Neural cell (in vitro differentiated cells): ENCODE measurements at regions not wholly inside any gene's neighbourhood (a gene's known extent, or its start where the extent isn't known, plus 50 kb on each side); places are given as distances from the start of the nearest gene placed in this dataset.

ENCODE experiments used
- H2AFZ ChIP-seq: fragments of 200-600, 300-800 bp; sonication (generic), shearing (Covaris generic); 2 replicates; pipeline ENCODE4 v1.6.0; 2014; ENCODE audit warnings: low read depth, mild to moderate bottlenecking, antibody characterized with exemption, low read length, moderate library complexity
- H3F3A ChIP-seq: fragments of 200-600 bp; shearing (Covaris generic); 2 replicates; pipeline ENCODE4 v1.6.1; 2016; ENCODE audit warnings: mild to moderate bottlenecking, moderate library complexity, mixed read lengths, antibody characterized with exemption, low read length; ENCODE audit not compliant: insufficient read depth, poor library complexity, severe bottlenecking
- H3K27ac ChIP-seq: fragments of 200-600, 300-800 bp; sonication (generic), shearing (Covaris generic); 2 replicates; pipeline ENCODE4 v1.5.1; 2014; ENCODE audit warnings: mild to moderate bottlenecking, low read length, moderate library complexity
- H3K27me3 ChIP-seq: fragments of 300-800, 200-600 bp; sonication (generic), shearing (Covaris generic); 2 replicates; pipeline ENCODE4 v1.6.0; 2014; ENCODE audit warnings: mild to moderate bottlenecking, low read depth, low read length, moderate library complexity; ENCODE audit not compliant: insufficient read depth
- H3K36me3 ChIP-seq: fragments of 300-800, 200-600 bp; sonication (generic), shearing (Covaris generic); 2 replicates; pipeline ENCODE4 v1.5.1; 2014; ENCODE audit warnings: mild to moderate bottlenecking, antibody characterized with exemption, low read length, moderate library complexity; ENCODE audit not compliant: insufficient read depth
- H3K4me2 ChIP-seq: fragments of 300-800, 200-600 bp; sonication (generic), shearing (Covaris generic); 2 replicates; pipeline ENCODE4 v1.6.0; 2014; ENCODE audit warnings: mild to moderate bottlenecking, low read length
- H3K4me3 ChIP-seq: fragments of 300-800, 200-600 bp; sonication (generic), shearing (Covaris generic); 2 replicates; pipeline ENCODE4 v1.5.1; 2014; ENCODE audit warnings: mild to moderate bottlenecking, low read length, moderate library complexity
- H3K79me2 ChIP-seq: fragments of 200-600 bp; shearing (Covaris generic); replicated peaks from 2 replicates; pipeline ENCODE4 v1.6.0; 2014; ENCODE audit warnings: mild to moderate bottlenecking, low read length, moderate library complexity; ENCODE audit not compliant: insufficient read depth
- H3K9ac ChIP-seq: fragments of 300-800, 200-600 bp; sonication (generic), shearing (Covaris generic); 2 replicates; pipeline ENCODE4 v1.6.1; 2016; ENCODE audit warnings: mild to moderate bottlenecking, low read length, mixed read lengths
- H3K9me2 ChIP-seq: fragments of 200-600 bp; shearing (Covaris generic); 2 replicates; pipeline ENCODE4 v1.6.1; 2016; ENCODE audit warnings: mild to moderate bottlenecking, low read length, mixed read lengths; ENCODE audit not compliant: insufficient read depth
- H3K9me3 ChIP-seq: fragments of 200-600, 300-800 bp; sonication (generic), shearing (Covaris generic); 2 replicates; pipeline ENCODE4 v1.6.1; 2016; ENCODE audit warnings: mild to moderate bottlenecking, mixed run types, low read length, moderate library complexity, mixed read lengths
- H4K20me1 ChIP-seq: fragments of 200-600 bp; shearing (Covaris generic); 2 replicates; pipeline ENCODE4 v1.6.1; 2016; ENCODE audit warnings: mild to moderate bottlenecking, mixed run types; ENCODE audit not compliant: insufficient read depth
- EP300 ChIP-seq: fragments of 450-650 bp; conservative IDR thresholded peaks from 2 replicates; pipeline ENCODE4 v1.6.1; 2014; ENCODE audit warnings: antibody characterized with exemption, mild to moderate bottlenecking, moderate library complexity; ENCODE audit not compliant: poor library complexity, severe bottlenecking
- EZH2 ChIP-seq: fragments of 200-600, 300-800 bp; shearing (Covaris generic), sonication (generic); IDR thresholded peaks from 2 replicates; pipeline ENCODE4 v1.6.1; 2014; ENCODE audit warnings: antibody characterized with exemption, low read length, borderline replicate concordance, mild to moderate bottlenecking; ENCODE audit not compliant: insufficient read depth, poor library complexity, severe bottlenecking
- MXI1 ChIP-seq: fragments of 450-650 bp; conservative IDR thresholded peaks from 2 replicates; pipeline ENCODE4 v1.6.1; 2014; ENCODE audit warnings: antibody characterized with exemption, mild to moderate bottlenecking; ENCODE audit not compliant: poor library complexity, severe bottlenecking
- POLR2AphosphoS5 ChIP-seq: IDR thresholded peaks from 2 replicates; pipeline ENCODE4 v1.6.1; 2012
- RAD21 ChIP-seq: fragments of 450-650 bp; conservative IDR thresholded peaks from 2 replicates; pipeline ENCODE4 v1.6.1; 2014; ENCODE audit warnings: antibody characterized with exemption, mild to moderate bottlenecking, moderate library complexity
- SMC3 ChIP-seq: fragments of 450-650 bp; conservative IDR thresholded peaks from 2 replicates; pipeline ENCODE4 v1.6.1; 2014; ENCODE audit warnings: antibody characterized with exemption, mild to moderate bottlenecking, moderate library complexity; ENCODE audit not compliant: poor library complexity
- TAF1 ChIP-seq: IDR thresholded peaks from 2 replicates; pipeline ENCODE4 v1.6.1; 2012; ENCODE audit warnings: low read depth
- TF ChIP-seq, protein P1 (sequence below): fragments of 450-650 bp; IDR thresholded peaks from 2 replicates; pipeline ENCODE4 v1.5.1; 2014; ENCODE audit warnings: antibody characterized with exemption, mild to moderate bottlenecking, moderate library complexity; ENCODE audit not compliant: poor library complexity, severe bottlenecking
- TF ChIP-seq, protein P2 (sequence below): IDR thresholded peaks from 2 replicates; pipeline ENCODE4 v1.6.1; 2012; ENCODE audit warnings: borderline replicate concordance

DNA sequence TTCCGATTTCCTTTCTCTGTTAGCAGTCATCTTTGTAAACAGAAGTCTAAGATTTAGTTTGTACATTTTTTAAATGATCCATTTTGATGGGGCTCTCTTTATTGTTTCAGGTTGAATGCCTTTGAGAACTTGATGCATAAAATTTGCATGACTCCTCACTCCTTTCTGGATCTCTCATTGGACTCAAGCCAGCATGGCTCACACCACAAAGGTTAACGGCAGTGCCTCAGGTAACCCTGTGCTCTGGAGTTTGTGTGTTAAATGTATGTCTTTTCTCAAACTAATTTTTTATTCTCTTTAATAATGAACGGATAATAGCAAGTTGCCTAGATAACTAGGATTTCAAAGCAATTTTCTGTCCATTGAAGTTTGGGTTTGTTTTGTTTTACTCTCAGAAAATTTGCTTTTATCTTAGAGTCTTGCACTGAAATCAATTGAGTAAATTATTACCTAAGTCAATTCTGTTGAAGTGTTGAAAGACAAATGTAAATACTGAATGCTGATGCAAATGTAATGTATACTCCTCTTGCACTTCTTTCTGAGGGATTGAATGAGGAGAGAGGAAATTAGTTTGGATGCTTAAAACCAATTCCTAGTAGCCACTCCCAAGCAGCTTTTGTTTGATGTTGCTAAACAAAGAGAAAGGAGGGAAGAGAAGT lies 164.6 kb upstream of the DMRT1 start:
- Histone ChIP-seq H3K4me3 (no peak overlapping the region), H3K9me3 (no peaks in the 10 kb centered on the region), H3F3A (no peaks in the 10 kb centered on the region), H3K79me2 (no peaks in the 10 kb centered on the region), H3K4me2 (no peak overlapping the region), H3K9ac (no peak overlapping the region), H3K27ac (no peak overlapping the region), H3K9me2 (no peaks in the 10 kb centered on the region), H3K36me3 (no peaks in the 10 kb centered on the region), H4K20me1 (no peaks in the 10 kb centered on the region), H3K27me3 (no peaks in the 10 kb centered on the region), H2AFZ (no peak overlapping the region)
- TF ChIP-seq TAF1 (no peak), MXI1 (no peak), POLR2AphosphoS5 (no peak), EP300 (no peak), EZH2 (no peak), RAD21 (no peak), SMC3 (no peak)
- TF ChIP-seq, protein P1, sequence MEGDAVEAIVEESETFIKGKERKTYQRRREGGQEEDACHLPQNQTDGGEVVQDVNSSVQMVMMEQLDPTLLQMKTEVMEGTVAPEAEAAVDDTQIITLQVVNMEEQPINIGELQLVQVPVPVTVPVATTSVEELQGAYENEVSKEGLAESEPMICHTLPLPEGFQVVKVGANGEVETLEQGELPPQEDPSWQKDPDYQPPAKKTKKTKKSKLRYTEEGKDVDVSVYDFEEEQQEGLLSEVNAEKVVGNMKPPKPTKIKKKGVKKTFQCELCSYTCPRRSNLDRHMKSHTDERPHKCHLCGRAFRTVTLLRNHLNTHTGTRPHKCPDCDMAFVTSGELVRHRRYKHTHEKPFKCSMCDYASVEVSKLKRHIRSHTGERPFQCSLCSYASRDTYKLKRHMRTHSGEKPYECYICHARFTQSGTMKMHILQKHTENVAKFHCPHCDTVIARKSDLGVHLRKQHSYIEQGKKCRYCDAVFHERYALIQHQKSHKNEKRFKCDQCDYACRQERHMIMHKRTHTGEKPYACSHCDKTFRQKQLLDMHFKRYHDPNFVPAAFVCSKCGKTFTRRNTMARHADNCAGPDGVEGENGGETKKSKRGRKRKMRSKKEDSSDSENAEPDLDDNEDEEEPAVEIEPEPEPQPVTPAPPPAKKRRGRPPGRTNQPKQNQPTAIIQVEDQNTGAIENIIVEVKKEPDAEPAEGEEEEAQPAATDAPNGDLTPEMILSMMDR, result no peak
- TF ChIP-seq, protein P2, sequence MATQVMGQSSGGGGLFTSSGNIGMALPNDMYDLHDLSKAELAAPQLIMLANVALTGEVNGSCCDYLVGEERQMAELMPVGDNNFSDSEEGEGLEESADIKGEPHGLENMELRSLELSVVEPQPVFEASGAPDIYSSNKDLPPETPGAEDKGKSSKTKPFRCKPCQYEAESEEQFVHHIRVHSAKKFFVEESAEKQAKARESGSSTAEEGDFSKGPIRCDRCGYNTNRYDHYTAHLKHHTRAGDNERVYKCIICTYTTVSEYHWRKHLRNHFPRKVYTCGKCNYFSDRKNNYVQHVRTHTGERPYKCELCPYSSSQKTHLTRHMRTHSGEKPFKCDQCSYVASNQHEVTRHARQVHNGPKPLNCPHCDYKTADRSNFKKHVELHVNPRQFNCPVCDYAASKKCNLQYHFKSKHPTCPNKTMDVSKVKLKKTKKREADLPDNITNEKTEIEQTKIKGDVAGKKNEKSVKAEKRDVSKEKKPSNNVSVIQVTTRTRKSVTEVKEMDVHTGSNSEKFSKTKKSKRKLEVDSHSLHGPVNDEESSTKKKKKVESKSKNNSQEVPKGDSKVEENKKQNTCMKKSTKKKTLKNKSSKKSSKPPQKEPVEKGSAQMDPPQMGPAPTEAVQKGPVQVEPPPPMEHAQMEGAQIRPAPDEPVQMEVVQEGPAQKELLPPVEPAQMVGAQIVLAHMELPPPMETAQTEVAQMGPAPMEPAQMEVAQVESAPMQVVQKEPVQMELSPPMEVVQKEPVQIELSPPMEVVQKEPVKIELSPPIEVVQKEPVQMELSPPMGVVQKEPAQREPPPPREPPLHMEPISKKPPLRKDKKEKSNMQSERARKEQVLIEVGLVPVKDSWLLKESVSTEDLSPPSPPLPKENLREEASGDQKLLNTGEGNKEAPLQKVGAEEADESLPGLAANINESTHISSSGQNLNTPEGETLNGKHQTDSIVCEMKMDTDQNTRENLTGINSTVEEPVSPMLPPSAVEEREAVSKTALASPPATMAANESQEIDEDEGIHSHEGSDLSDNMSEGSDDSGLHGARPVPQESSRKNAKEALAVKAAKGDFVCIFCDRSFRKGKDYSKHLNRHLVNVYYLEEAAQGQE, result no peak

DNA sequence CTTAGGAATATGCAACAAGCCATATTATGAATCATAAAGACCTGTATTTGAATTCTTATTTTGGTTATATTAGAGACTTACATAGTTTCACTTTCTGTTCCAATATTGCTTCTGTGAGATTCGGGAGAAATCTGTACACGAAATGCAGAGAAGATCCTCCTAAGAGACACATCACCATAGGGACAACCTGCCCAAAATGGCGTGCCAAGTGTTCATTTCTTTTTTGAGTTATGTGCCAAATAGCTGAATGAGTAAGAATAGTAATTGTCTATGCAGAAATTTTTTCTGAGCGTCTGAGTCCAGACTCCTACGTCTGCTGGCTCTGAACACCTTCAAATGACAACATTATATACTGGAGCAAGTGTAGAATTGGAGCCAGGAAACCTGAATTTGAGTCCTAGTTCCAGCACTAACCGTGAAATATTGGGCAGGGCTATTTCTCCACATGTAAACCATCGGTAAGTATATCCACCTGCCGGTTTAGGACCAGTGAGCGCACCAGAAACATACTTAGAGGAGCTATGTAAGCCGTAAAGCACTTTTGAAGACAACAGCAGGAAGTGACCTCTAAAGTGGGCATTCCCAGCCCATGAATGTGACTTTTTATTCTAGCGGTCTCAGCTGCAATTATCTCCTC lies 163.9 kb upstream of the DMRT1 start:
- no peak overlapping the region for H3K4me2 ChIP-seq
- no peak overlapping the region for H3K27ac ChIP-seq
- H3K4me3 ChIP-seq, result no peak overlapping the region

More for the DNA sequence above, 163.9 kb upstream of the DMRT1 start:
- Histone ChIP-seq H2AFZ (no peak overlapping the region), H3K9me3 (no peaks in the 10 kb centered on the region), H3K36me3 (no peaks in the 10 kb centered on the region), H3K9me2 (no peaks in the 10 kb centered on the region), H3F3A (no peaks in the 10 kb centered on the region), H4K20me1 (no peaks in the 10 kb centered on the region), H3K27me3 (no peaks in the 10 kb centered on the region), H3K9ac (no peak overlapping the region), H3K79me2 (no peaks in the 10 kb centered on the region)
- TF ChIP-seq SMC3, result no peak
- TF ChIP-seq POLR2AphosphoS5, result no peak
- TF ChIP-seq EZH2, result no peak
- no peak for TF ChIP-seq RAD21
- TF ChIP-seq MXI1, result no peak
- TF ChIP-seq, protein P2, result no peak
- TF ChIP-seq, protein P1, result no peak
- no peak for TF ChIP-seq TAF1
- no peak for TF ChIP-seq EP300
